ENCODE measurements at regions not wholly inside any gene's neighbourhood (a gene's known extent, or its start where the extent isn't known, plus 50 kb on each side); places are given as distances from the start of the nearest gene placed in this dataset.

DNA sequence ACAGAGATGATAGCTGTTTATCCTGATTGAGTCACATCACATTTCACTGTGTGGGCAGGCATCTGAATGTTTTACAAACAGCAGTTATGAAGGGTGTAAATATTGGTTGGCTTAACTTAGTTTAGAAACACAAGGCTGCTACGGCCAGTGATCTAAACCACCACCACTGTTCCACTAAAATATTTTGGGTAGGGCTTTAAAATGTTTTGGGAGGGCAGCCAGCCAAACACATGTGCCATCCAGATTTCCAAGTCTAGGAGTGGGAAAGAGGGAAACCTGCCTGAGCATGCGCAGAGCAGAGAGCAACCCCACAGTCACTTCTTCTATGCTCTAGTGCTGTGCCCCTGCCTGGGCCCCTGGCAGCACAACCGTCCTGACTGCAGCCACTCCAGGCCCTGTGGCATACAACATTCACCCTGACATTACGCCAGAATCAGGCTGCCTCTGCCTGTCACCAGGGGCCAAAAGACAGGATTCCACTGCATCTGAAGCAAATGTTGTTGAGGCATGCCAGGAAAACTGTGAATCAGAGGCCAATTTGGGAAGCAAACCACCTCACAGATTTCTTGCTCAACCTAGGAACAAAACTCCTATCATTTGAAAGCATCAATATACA, 74.8 kb upstream of the COL5A2 start:
- no peak for TF ChIP-seq CTCF (IDR thresholded peaks at IDR 0.05)
- no peaks in the 10 kb centered on the region for H3K9me3 Mint-ChIP-seq
- no peaks in the 10 kb centered on the region for H3K36me3 Mint-ChIP-seq (ENCODE audit: low read depth)
- H3K27ac Mint-ChIP-seq: peak overlapping the region; percentile 42
- H3K4me1 Mint-ChIP-seq: peaks cover 16% of the 10 kb centered on the region
- no peak overlapping the region for H3K4me3 Mint-ChIP-seq
- H3K27me3 Mint-ChIP-seq (ENCODE audit: low read depth, poor library complexity): no peaks in the 10 kb centered on the region
- no peak for DNase-seq

GRCh38 chr2:189255711-189256110, 76.2 kb upstream of the COL5A2 start:
- Mint-ChIP-seq H3K4me1 (peaks cover 16% of the 10 kb centered on the region), H3K9me3 (no peaks in the 10 kb centered on the region), H3K27me3 (ENCODE audit: low read depth, poor library complexity) (no peaks in the 10 kb centered on the region), H3K36me3 (ENCODE audit: low read depth) (no peaks in the 10 kb centered on the region), H3K27ac (no peak overlapping the region), H3K4me3 (no peak overlapping the region)
- no peak for TF ChIP-seq CTCF (IDR thresholded peaks at IDR 0.05)
- no peak for DNase-seq

GRCh38 chr2:189258616-189259365, 79.2 kb upstream of the COL5A2 start:
- Mint-ChIP-seq H3K36me3 (ENCODE audit: low read depth) (no peaks in the 10 kb centered on the region), H3K27me3 (ENCODE audit: low read depth, poor library complexity) (no peaks in the 10 kb centered on the region), H3K27ac (no peak overlapping the region), H3K4me3 (no peak overlapping the region), H3K9me3 (no peaks in the 10 kb centered on the region), H3K4me1 (peaks cover 24% of the 10 kb centered on the region)
- TF ChIP-seq CTCF (IDR thresholded peaks at IDR 0.05): no peak
- DNase-seq: no peak

DNA sequence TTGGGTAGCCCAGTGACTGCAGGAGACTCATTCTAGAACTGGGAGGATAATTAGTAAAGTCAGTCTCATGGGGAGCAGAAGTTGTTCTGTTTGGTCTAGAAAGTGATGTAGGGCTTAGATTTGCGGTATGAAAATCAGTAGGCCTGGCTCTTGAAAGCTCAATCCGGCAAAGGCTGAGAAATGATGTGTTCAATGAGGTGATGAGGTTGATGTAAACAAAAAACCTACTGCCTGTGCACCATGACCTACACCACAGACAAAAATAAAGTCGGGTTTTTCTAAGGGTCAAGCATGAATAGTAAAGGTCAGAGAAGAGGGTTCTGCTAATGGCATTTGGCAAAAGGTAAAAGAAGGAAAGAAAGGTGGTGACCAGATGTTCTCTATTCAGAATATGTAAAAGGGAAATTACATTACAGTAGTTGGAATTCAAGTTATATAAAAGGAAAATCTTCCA, 80.8 kb upstream of the COL5A2 start:
- H3K27ac Mint-ChIP-seq: peak overlapping the region; percentile 71
- no peak for DNase-seq

DNA sequence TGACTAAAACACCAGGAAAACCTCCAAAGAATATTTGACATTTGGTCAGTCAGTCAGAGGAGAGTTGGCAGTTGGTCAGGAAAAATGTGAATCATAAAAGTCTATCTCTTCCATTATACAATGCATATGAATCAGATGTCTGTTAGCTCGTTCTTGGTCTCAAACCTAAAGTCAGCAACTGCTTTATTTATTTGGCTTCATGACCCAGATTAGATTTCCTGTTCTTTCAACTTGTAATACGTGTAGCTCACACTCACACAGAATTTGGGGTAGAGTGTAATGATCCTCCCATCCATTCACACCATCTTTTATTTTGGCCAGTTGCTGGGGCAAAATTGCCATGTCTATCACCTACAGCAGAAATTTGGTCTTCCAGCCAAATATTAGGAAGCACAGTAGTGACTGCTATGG, 81.9 kb upstream of the COL5A2 start:
- Mint-ChIP-seq H3K27ac (peak overlapping the region; percentile 36), H3K4me3 (no peak overlapping the region), H3K4me1 (peaks cover 12% of the 10 kb centered on the region), H3K9me3 (peaks cover 12% of the 10 kb centered on the region), H3K27me3 (ENCODE audit: low read depth, poor library complexity) (no peaks in the 10 kb centered on the region), H3K36me3 (ENCODE audit: low read depth) (no peaks in the 10 kb centered on the region)
- no peak for TF ChIP-seq CTCF (IDR thresholded peaks at IDR 0.05)
- DNase-seq: no peak

More for the DNA sequence above, 80.8 kb upstream of the COL5A2 start:
- H3K27me3 Mint-ChIP-seq (ENCODE audit: low read depth, poor library complexity): no peaks in the 10 kb centered on the region
- H3K9me3 Mint-ChIP-seq: peaks cover 8% of the 10 kb centered on the region
- no peak for TF ChIP-seq CTCF (IDR thresholded peaks at IDR 0.05)
- H3K4me3 Mint-ChIP-seq: no peak overlapping the region
- peaks cover 12% of the 10 kb centered on the region for H3K4me1 Mint-ChIP-seq
- no peaks in the 10 kb centered on the region for H3K36me3 Mint-ChIP-seq (ENCODE audit: low read depth)
